Gastrocnemius medialis (tissue), 4 donors: ENCODE measurements at regions not wholly inside any gene's neighbourhood (a gene's known extent, or its start where the extent isn't known, plus 50 kb on each side); places are given as distances from the start of the nearest gene placed in this dataset.

Experiments
- CTCF ChIP-seq, 5 experiments: fragments of 450-650 bp in 3 of 5; fragments of 200-600 bp in 2 of 5; sonication (generic) in 2 of 5; IDR thresholded peaks in 4 of 5; conservative IDR thresholded peaks in 1 of 5; 1 replicate in 4 of 5; 2 replicates in 1 of 5; pipeline ENCODE4 v1.5.1; 2016 to 2019; ENCODE audit warnings: antibody characterized with exemption in 5 of 5, mild to moderate bottlenecking in 3 of 5, moderate library complexity in 3 of 5
- POLR2A ChIP-seq, 2 donors: fragments of 450-650 bp; IDR thresholded peaks; one replicate each; pipeline ENCODE4 v1.6.1; 2017; ENCODE audit warnings: antibody characterized with exemption in 2 of 2, mild to moderate bottlenecking in 2 of 2, moderate library complexity in 2 of 2

GRCh38 chr6:126886106-126886505, 232.4 kb upstream of the RSPO3 start:
- no peak for TF ChIP-seq CTCF (IDR thresholded peaks at IDR 0.05 in 4 of 5, conservative IDR thresholded peaks at IDR 0.05 in 1 of 5)
- TF ChIP-seq POLR2A (IDR thresholded peaks at IDR 0.05) = no peak
